ENCODE measurements at regions not wholly inside any gene's neighbourhood (a gene's known extent, or its start where the extent isn't known, plus 50 kb on each side); places are given as distances from the start of the nearest gene placed in this dataset.

- TF ChIP-seq CTCF (IDR thresholded peaks at IDR 0.05; ENCODE audit: poor library complexity) = no peak
- TF ChIP-seq EZH2 (IDR thresholded peaks at IDR 0.05; ENCODE audit: borderline replicate concordance) = no peak
Measured at GRCh38 chr11:131192628-131193027, 177.8 kb upstream of the NTM start.

All from hepatocyte (in vitro differentiated cells).